Stomach (tissue), 8 donors: ENCODE measurements at regions not wholly inside any gene's neighbourhood (a gene's known extent, or its start where the extent isn't known, plus 50 kb on each side); places are given as distances from the start of the nearest gene placed in this dataset.
A peak's percentile ranks its signal among the peaks of the same experiment; 100 is the strongest.

Experiments
- DNase-seq, 2 donors: peaks; one replicate each; pipeline versions ENCODE4 v3.0.0 to v3.0.0-alpha.2; 2013 to 2019
- H3K27ac ChIP-seq, 5 donors: fragments of 200-600 bp in 4 of 5; sonication (generic) in 4 of 5; one replicate each; pipeline ENCODE4 v1.5.1; 2013 to 2019; ENCODE audit warnings: mild to moderate bottlenecking in 1 of 5, moderate library complexity in 1 of 5
- H3K27me3 ChIP-seq, 3 donors: fragments of 200-600 bp; sonication (generic); one replicate each; pipeline ENCODE4 v1.5.1; 2017 to 2019; ENCODE audit warnings: mixed run types in 1 of 3
- H3K36me3 ChIP-seq, 4 donors: fragments of 200-600 bp; sonication (generic); 1 replicate in 3 of 4; 2 replicates in 1 of 4; pipeline ENCODE4 v1.5.1; 2016 to 2019
- H3K4me1 ChIP-seq, 4 donors: fragments of 200-600 bp; sonication (generic); one replicate each; pipeline ENCODE4 v1.5.1; 2016 to 2019
- H3K4me3 ChIP-seq, 4 donors: fragments of 200-600 bp; sonication (generic) in 3 of 4; one replicate each; pipeline ENCODE4 v1.5.1; 2016 to 2019; ENCODE audit warnings: mild to moderate bottlenecking in 1 of 4
- H3K9me3 ChIP-seq, 4 donors: fragments of 200-600 bp; sonication (generic); one replicate each; pipeline ENCODE4 v1.5.1; 2016 to 2019
- CTCF ChIP-seq, 7 experiments: fragments of 450-650 bp in 4 of 7; fragments of 200-600 bp in 3 of 7; sonication (generic) in 3 of 7; IDR thresholded peaks; one replicate each; pipeline ENCODE4 v1.5.1; 2016 to 2019; ENCODE audit warnings: antibody characterized with exemption in 7 of 7, control low read depth in 2 of 7, mild to moderate bottlenecking in 1 of 7
- EP300 ChIP-seq: sonication (generic); formaldehyde crosslinking; IDR thresholded peaks from one replicate; pipeline ENCODE4 v1.6.1; 2017; ENCODE audit warnings: antibody characterized with exemption
- POLR2A ChIP-seq, 4 donors: fragments of 450-650 bp; IDR thresholded peaks; one replicate each; pipeline ENCODE4 v1.6.1; 2016; ENCODE audit warnings: antibody characterized with exemption in 4 of 4, control low read depth in 2 of 4, mild to moderate bottlenecking in 1 of 4, moderate library complexity in 1 of 4
- POLR2AphosphoS5 ChIP-seq, 3 donors: sonication (generic); formaldehyde crosslinking; IDR thresholded peaks; one replicate each; pipeline ENCODE4 v1.6.1; 2016; ENCODE audit warnings: antibody characterized with exemption in 3 of 3
- WGBS, 5 donors: extraction: QIAGEN DNeasy Blood & Tissue Kit in 3 of 5; methylation state at CpG; one replicate each; pipeline versions ENCODE4 v1.1.5 to v1.1.7; 2013 to 2018; 5-methylcytosine and 5-hydroxymethylcytosine counted together
- intact Hi-C: fragments of 100-400 bp; cut with DNase I; formaldehyde crosslinking; loops from one replicate; pipeline ENCODE4 v1.15.1; 2023; ENCODE audit warnings: low total_unique reads
- donor health status: healthy with polysubstance abuse.
- donor health status: Bipolar disorder and iron deficiency.
- donor health status: healthy.

- no peak overlapping the region for H3K27ac ChIP-seq
- peak in 1 of 2 donors; percentile 10 for DNase-seq
- no peak for TF ChIP-seq EP300
- no peak for TF ChIP-seq POLR2AphosphoS5 (IDR thresholded peaks at IDR 0.05)
- no peak for TF ChIP-seq CTCF (IDR thresholded peaks at IDR 0.05)
- no peak for TF ChIP-seq POLR2A (IDR thresholded peaks at IDR 0.05)
- H3K4me1 ChIP-seq, result no peaks in the 10 kb centered on the region
- no peaks in the 10 kb centered on the region for H3K9me3 ChIP-seq
- H3K36me3 ChIP-seq, result no peaks in the 10 kb centered on the region
- no peak overlapping the region for H3K4me3 ChIP-seq
- intact Hi-C loops, result no loop called here
- WGBS, 5 donors, result 75 to 80% (median 78%) methylated on average over 4 of the region's 4 CpGs
- no peaks in the 10 kb centered on the region for H3K27me3 ChIP-seq
Observed at GRCh38 chr6:126945150-126945685, 173.3 kb upstream of the RSPO3 start.

- no peaks in the 10 kb centered on the region for H3K36me3 ChIP-seq
- intact Hi-C loops, result no loop called here
- H3K27ac ChIP-seq, result no peak overlapping the region
- TF ChIP-seq POLR2AphosphoS5 (IDR thresholded peaks at IDR 0.05) (no peak), EP300 (no peak), POLR2A (IDR thresholded peaks at IDR 0.05) (no peak), CTCF (IDR thresholded peaks at IDR 0.05) (no peak)
- DNase-seq, result no peak
- H3K9me3 ChIP-seq, result no peaks in the 10 kb centered on the region
- H3K27me3 ChIP-seq, result no peaks in the 10 kb centered on the region
- 64 to 75% (median 71%) methylated on average over 2 of the region's 2 CpGs for WGBS, 5 donors
- H3K4me3 ChIP-seq, result no peak overlapping the region
- H3K4me1 ChIP-seq, result no peaks in the 10 kb centered on the region
Observed at GRCh38 chr6:126945812-126946360, 172.6 kb upstream of the RSPO3 start.

GRCh38 chr6:126947070-126947469 is 171.4 kb upstream of the RSPO3 start:
- TF ChIP-seq POLR2A (IDR thresholded peaks at IDR 0.05) (no peak), CTCF (IDR thresholded peaks at IDR 0.05) (no peak), EP300 (no peak), POLR2AphosphoS5 (IDR thresholded peaks at IDR 0.05) (no peak)
- intact Hi-C loops, result no loop called here
- no peak for DNase-seq
- H3K36me3 ChIP-seq, result no peaks in the 10 kb centered on the region
- H3K4me3 ChIP-seq, result no peak overlapping the region
- H3K27me3 ChIP-seq, result no peaks in the 10 kb centered on the region
- H3K9me3 ChIP-seq, result no peaks in the 10 kb centered on the region
- no peaks in the 10 kb centered on the region for H3K4me1 ChIP-seq
- H3K27ac ChIP-seq, result no peak overlapping the region
- 47 to 81% (median 64%) methylated on average over 4 of the region's 4 CpGs for WGBS, 5 donors

GRCh38 chr6:126949786-126950185 is 168.7 kb upstream of the RSPO3 start:
- no peaks in the 10 kb centered on the region for H3K36me3 ChIP-seq
- H3K9me3 ChIP-seq, result no peaks in the 10 kb centered on the region
- H3K4me3 ChIP-seq, result no peak overlapping the region
- H3K27ac ChIP-seq, result no peak overlapping the region
- H3K4me1 ChIP-seq, result no peaks in the 10 kb centered on the region
- TF ChIP-seq EP300 (no peak), POLR2AphosphoS5 (IDR thresholded peaks at IDR 0.05) (no peak), CTCF (IDR thresholded peaks at IDR 0.05) (no peak), POLR2A (IDR thresholded peaks at IDR 0.05) (no peak)
- intact Hi-C loops, result no loop called here
- DNase-seq, result no peak
- no peaks in the 10 kb centered on the region for H3K27me3 ChIP-seq
- 24 to 59% (median 40%) methylated on average over 1 of the region's 1 CpG for WGBS, 5 donors
